ENCODE measurements at regions not wholly inside any gene's neighbourhood (a gene's known extent, or its start where the extent isn't known, plus 50 kb on each side); places are given as distances from the start of the nearest gene placed in this dataset.

DNA sequence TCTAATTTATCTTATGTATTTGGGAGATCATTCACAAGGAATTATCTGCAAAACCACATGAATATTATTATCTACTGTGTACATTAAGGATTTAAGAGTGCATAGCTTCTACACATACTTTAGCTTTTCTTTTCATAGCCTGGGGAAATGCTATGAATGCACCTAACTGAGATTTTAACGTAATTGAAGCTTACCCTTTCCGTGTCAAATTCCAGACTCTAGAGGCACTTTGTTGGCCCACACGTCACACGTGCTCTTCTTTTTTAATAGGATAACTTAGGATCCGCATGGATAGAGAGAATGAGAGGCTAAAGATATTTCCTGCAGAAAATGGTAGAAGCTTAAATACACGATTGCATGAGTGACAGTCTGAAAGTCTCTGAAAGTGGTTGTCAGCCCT is 481.1 kb downstream of the PCNX1 start:
- H3K4me3 Mint-ChIP-seq: no peak overlapping the region
- Histone ChIP-seq H2AFZ (no peak overlapping the region), H3K36me3 (ENCODE audit: insufficient read depth) (no peaks in the 10 kb centered on the region), H3K27me3 (ENCODE audit: insufficient read depth) (no peaks in the 10 kb centered on the region), H3K4me3 (no peak overlapping the region), H3K79me2 (replicated peaks; ENCODE audit: insufficient read depth) (peaks cover 88% of the 10 kb centered on the region), H4K20me1 (replicated peaks; ENCODE audit: insufficient read depth) (0 out of 2 replicates have a peak, but pooled peaks cover 3% of the 10 kb centered on the region), H3K9me2 (ENCODE audit: insufficient read depth) (no peaks in the 10 kb centered on the region), H3K4me2 (no peak overlapping the region), H3K4me1 (ENCODE audit: insufficient read depth) (no peaks in the 10 kb centered on the region), H3K27ac (ENCODE audit: low read depth) (no peak overlapping the region), H3F3A (replicated peaks; ENCODE audit: low read depth) (no peaks in the 10 kb centered on the region)
- H3K9me3 Mint-ChIP-seq: no peaks in the 10 kb centered on the region
- 0 out of 3 replicates have a peak, but pooled peaks cover 3% of the 10 kb centered on the region for H3K36me3 Mint-ChIP-seq (ENCODE audit: low read depth)
- peaks cover 13% of the 10 kb centered on the region for H3K4me1 Mint-ChIP-seq
- TF ChIP-seq POLR2AphosphoS5 (IDR thresholded peaks at IDR 0.05; ENCODE audit: low read depth) (no peak), STAT1 (IDR thresholded peaks at IDR 0.05; ENCODE audit: unreplicated experiment) (no peak), ZNF114 (CRISPR knock-in tag; IDR thresholded peaks at IDR 0.05) (no peak), EZH2 (IDR thresholded peaks at IDR 0.05; ENCODE audit: low read depth, unreplicated experiment) (no peak), ZNF331 (CRISPR knock-in tag; IDR thresholded peaks at IDR 0.05; ENCODE audit: low read depth) (no peak), NANOG (IDR thresholded peaks at IDR 0.05; ENCODE audit: borderline replicate concordance) (no peak), JUNB (IDR thresholded peaks at IDR 0.05; ENCODE audit: unreplicated experiment) (no peak), EZH2phosphoT487 (IDR thresholded peaks at IDR 0.05; ENCODE audit: unreplicated experiment) (no peak), CREB1 (CRISPR knock-in tag; IDR thresholded peaks at IDR 0.05; ENCODE audit: low read depth) (no peak)
- TF ChIP-seq, protein P1, sequence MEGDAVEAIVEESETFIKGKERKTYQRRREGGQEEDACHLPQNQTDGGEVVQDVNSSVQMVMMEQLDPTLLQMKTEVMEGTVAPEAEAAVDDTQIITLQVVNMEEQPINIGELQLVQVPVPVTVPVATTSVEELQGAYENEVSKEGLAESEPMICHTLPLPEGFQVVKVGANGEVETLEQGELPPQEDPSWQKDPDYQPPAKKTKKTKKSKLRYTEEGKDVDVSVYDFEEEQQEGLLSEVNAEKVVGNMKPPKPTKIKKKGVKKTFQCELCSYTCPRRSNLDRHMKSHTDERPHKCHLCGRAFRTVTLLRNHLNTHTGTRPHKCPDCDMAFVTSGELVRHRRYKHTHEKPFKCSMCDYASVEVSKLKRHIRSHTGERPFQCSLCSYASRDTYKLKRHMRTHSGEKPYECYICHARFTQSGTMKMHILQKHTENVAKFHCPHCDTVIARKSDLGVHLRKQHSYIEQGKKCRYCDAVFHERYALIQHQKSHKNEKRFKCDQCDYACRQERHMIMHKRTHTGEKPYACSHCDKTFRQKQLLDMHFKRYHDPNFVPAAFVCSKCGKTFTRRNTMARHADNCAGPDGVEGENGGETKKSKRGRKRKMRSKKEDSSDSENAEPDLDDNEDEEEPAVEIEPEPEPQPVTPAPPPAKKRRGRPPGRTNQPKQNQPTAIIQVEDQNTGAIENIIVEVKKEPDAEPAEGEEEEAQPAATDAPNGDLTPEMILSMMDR (conservative IDR thresholded peaks at IDR 0.05; ENCODE audit: low read depth in 2 of 2): no peak
- TF ChIP-seq, protein P2, sequence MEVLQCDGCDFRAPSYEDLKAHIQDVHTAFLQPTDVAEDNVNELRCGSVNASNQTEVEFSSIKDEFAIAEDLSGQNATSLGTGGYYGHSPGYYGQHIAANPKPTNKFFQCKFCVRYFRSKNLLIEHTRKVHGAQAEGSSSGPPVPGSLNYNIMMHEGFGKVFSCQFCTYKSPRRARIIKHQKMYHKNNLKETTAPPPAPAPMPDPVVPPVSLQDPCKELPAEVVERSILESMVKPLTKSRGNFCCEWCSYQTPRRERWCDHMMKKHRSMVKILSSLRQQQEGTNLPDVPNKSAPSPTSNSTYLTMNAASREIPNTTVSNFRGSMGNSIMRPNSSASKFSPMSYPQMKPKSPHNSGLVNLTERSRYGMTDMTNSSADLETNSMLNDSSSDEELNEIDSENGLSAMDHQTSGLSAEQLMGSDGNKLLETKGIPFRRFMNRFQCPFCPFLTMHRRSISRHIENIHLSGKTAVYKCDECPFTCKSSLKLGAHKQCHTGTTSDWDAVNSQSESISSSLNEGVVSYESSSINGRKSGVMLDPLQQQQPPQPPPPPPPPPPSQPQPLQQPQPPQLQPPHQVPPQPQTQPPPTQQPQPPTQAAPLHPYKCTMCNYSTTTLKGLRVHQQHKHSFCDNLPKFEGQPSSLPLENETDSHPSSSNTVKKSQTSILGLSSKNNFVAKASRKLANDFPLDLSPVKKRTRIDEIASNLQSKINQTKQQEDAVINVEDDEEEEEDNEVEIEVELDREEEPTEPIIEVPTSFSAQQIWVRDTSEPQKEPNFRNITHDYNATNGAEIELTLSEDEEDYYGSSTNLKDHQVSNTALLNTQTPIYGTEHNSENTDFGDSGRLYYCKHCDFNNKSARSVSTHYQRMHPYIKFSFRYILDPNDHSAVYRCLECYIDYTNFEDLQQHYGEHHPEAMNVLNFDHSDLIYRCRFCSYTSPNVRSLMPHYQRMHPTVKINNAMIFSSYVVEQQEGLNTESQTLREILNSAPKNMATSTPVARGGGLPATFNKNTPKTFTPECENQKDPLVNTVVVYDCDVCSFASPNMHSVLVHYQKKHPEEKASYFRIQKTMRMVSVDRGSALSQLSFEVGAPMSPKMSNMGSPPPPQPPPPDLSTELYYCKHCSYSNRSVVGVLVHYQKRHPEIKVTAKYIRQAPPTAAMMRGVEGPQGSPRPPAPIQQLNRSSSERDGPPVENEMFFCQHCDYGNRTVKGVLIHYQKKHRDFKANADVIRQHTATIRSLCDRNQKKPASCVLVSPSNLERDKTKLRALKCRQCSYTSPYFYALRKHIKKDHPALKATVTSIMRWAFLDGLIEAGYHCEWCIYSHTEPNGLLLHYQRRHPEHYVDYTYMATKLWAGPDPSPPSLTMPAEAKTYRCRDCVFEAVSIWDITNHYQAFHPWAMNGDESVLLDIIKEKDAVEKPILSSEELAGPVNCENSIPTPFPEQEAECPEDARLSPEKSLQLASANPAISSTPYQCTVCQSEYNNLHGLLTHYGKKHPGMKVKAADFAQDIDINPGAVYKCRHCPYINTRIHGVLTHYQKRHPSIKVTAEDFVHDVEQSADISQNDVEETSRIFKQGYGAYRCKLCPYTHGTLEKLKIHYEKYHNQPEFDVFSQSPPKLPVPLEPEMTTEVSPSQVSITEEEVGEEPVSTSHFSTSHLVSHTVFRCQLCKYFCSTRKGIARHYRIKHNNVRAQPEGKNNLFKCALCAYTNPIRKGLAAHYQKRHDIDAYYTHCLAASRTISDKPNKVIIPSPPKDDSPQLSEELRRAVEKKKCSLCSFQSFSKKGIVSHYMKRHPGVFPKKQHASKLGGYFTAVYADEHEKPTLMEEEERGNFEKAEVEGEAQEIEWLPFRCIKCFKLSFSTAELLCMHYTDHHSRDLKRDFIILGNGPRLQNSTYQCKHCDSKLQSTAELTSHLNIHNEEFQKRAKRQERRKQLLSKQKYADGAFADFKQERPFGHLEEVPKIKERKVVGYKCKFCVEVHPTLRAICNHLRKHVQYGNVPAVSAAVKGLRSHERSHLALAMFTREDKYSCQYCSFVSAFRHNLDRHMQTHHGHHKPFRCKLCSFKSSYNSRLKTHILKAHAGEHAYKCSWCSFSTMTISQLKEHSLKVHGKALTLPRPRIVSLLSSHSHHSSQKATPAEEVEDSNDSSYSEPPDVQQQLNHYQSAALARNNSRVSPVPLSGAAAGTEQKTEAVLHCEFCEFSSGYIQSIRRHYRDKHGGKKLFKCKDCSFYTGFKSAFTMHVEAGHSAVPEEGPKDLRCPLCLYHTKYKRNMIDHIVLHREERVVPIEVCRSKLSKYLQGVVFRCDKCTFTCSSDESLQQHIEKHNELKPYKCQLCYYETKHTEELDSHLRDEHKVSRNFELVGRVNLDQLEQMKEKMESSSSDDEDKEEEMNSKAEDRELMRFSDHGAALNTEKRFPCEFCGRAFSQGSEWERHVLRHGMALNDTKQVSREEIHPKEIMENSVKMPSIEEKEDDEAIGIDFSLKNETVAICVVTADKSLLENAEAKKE (CRISPR knock-in tag; IDR thresholded peaks at IDR 0.05): no peak
- no peak overlapping the region for H3K27ac Mint-ChIP-seq
- ATAC-seq (no peak), DNase-seq (ENCODE audit: low spot score) (no peak)
- H3K27me3 Mint-ChIP-seq (ENCODE audit: insufficient read depth, low read depth, poor library complexity): no peaks in the 10 kb centered on the region

All from GM23338 (cell line).